GM21825 (cell line): ENCODE measurements at regions not wholly inside any gene's neighbourhood (a gene's known extent, or its start where the extent isn't known, plus 50 kb on each side); places are given as distances from the start of the nearest gene placed in this dataset.
"Not testable (repeated sequence)": the region's sequence is repeated elsewhere in the genome, so short reads cannot be mapped to it uniquely, and the experiment has no call there.

Source experiments
- ATAC-seq: cut with Tn5 transposase; IDR thresholded peaks from one replicate; pipeline ENCODE4 v1.9.1; 2021; ENCODE audit warnings: mild to moderate bottlenecking, moderate library complexity; ENCODE audit not compliant: unreplicated experiment

DNA sequence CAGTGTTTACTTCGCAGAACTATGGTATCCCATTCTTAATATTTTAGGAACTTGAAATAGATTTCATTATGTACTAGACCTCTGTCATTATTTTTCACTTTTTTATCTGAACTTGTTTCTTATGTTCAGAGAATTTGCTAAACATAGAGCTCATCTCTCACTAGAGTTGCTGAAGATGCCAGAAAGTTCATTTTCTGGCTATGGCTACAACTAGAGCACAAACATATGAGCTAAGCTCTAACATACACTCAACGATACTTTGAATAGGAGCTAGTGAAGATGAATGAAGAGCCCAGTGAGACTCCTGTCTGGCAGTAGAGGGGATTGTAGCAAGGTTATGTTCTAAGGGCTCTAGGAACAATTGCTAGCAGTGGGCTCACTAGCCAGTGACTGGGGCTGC, 582.2 kb downstream of the KIF4B start:
- ATAC-seq, result no peak

DNA sequence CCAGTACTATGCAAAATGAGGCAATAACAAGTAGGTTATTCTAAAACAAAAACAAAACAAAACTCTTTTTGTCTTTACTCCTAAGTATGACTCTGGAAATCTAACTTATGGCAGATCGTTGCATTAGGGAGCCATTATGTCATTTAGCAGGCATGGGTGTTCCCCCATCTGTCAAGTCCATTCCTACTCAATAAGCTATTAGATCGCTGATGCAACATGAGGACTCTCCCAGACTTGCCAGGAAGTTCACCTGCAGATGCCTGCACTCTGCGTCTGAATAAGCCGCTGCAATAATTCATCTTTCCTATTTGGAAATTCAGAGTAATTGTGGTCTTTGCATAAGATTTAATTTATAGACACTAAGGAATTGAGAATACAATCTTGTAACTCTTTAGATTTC, 585.0 kb downstream of the KIF4B start:
- no peak for ATAC-seq

DNA sequence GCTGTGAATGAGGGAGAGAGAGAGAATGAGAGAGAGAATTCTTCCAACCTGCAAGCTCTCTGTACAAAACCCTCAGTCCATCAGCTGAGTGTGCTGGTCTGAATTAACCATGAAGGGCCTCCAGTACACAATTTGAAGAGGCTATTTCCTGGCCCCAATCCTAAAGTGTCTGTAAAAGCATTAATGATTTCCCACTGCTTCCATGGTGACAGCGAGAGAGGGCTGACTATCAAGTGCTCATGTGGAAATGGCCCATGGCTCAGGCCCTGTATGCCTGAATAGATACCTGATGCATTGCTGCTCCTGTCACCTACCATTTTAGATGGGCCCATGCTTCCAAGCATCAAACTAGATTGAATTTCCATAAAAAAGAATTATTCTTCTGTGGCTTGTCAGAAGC, 592.4 kb downstream of the KIF4B start:
- no peak for ATAC-seq

DNA sequence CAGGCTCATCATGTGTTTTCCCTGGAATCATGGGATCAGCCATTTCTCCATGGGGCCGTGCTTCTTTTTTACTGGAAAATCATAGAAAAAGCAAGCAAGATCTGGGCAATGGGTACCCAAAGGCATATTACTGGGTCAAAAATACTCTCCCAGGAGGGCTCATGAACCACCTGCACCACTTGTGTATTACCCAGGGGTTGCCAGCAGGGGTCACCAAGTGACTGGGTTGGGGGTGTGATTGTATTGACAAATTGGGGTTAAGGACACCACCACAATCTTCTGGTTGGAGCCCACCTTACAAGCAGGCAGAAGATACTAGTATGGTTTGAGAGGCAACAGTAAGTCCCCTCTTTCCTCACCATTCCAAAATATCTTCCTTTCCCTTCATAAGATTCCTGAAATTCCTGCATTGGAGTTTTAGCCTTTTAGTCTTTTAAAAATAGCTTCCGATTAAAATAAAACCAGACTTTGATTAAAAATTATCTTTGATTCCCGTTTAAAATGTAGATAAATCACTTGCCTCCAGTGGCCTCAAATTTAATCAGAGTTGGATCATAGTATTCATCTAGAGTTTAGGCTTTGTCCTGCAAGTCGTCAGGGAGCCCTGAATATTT, 603.3 kb downstream of the KIF4B start:
- ATAC-seq, result no peak

DNA sequence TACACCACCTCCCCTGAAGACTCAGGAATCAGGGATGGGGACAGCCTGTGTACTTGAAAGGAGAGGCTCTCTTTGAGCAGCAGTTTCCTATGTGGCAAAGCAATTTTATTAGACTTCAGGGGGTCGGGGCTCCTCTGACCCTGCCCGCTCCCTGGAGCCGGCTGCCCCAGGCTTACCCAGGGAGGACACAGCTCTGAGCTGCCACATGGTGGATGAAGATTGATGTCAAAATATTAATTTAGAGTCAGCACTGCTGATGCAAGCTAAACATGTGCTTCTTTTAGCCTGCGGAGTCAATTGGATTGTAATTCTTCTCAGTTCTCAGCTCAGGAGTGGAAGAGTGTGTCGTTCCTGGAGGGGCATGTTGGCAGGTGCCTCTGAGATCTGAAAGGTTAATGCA, 606.1 kb downstream of the KIF4B start:
- ATAC-seq, result no peak

DNA sequence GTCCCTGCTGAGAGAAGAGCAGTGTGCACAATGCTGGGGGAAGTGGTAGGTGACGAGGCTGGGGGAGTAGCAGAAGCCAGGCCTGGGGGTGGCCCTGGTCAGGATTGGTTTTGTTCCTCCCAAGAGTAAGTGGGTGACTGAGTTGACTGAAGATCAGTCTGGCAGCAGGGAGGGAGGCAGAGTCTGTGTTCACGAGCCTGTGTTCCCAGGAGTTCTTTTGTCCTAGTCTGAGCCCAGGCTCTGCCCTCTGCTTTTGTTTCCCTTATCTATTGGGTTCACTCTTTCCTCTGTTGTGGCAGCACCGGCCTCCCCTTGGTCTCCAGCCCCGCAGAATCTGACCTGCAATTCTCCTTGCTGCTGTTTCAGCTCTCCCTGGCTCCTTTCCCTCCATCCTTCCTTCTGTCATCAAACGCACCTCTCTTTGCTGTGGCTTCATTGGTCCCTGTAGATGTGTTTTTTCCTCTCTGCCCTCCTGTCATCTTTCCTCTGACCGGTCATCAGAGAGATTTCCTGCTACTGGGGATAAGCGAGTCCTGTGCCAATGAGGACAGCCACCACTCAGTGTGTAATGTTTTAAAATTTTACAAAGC, 607.4 kb downstream of the KIF4B start:
- no peak for ATAC-seq

DNA sequence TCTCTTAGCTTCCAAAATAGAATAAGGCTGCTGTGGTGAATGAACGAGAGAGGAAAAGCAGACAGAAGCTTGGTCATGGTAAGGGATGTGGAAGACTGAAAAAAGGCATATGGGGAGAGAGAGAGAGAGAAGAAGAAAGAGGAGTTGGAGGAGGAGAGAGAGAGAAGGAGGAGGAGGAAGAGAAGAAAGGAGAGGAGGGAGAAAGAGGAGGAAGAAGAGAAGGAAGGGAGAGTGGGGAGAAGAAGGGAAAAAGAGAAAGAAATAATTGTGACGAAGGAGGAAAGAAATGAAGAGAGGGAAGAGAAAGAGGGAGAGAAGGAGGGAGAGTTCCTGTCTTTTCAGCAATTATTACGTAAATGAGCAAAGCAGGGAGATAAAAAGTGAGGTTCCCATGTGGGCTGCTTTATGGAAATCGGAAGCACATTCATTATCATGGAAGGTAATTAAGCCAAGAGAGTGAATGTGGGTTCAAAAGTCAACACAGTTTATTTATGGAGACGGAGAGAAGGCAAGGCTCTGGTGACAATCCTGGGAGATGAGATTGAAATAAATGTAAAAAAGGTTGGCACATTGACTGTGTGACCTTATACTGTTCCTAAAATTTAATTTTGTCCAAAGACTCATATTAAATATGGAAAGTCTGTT, 611.2 kb downstream of the KIF4B start:
- no peak for ATAC-seq

DNA sequence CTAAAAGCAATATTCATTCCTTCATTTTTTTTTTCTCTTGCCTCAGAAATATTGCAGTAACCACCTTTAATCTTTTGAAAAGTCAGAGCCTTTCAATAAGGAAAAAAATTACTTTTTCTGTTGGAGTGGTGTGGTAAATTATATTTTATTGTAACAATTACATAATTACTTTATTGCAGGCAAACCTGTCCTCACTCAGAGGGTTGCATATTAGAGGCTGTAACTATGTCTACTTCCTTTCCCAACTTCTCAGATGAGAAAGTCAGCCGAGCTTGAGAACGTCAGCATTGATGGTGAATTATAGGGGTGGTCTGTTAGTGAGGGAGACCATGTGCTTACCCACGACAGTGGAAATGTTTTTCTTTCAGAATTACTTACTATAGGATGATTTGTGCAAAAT, 611.8 kb downstream of the KIF4B start:
- ATAC-seq, result no peak

DNA sequence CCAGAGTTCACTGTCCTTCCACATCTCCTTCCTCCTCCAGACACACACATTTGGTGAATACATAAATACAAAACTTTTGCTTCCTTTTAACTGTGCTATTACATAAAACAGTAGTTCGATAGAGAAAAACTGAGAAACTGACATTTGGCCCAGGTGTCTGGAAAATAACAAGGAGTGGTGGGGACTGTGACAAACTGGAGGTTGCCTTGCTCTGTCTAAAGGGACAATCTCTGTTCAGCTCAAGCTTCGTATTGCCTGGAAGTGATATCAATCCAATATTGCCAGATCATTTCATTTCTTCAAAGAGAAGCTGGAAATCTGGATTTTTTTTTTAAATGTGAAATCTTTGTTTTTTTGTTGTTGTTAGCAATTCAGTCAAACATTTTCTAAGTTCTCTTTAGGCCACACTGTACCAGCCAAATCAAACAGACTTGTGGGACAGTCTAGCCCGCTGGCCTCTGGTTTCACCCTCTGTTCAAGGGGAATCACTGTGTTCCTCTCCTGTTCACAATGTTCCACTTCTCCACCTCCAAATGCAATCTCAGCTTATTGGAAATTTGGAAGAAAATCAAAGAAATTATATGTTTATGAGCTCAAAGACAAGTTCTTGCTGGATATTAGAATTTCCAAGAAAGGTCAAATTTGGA, 612.5 kb downstream of the KIF4B start:
- ATAC-seq, result no peak

DNA sequence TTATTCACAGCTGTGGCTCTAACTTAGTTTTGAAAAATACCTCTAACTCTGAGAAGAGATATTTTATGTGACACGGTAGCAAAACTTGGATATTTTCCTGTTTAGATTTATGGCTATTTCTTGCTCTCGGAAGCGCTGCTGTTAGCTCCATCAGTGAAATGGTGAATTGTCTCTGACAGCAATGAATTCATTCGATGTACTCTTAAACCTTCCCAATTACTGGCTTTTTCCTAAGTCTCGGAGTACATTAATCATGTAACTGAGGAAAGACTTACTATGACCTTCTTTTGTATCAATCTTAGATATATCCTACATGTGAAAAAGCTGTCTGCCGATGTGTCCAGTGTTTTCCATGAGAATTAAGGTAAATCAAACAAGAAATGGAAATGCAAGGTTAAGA, 613.0 kb downstream of the KIF4B start:
- no peak for ATAC-seq

DNA sequence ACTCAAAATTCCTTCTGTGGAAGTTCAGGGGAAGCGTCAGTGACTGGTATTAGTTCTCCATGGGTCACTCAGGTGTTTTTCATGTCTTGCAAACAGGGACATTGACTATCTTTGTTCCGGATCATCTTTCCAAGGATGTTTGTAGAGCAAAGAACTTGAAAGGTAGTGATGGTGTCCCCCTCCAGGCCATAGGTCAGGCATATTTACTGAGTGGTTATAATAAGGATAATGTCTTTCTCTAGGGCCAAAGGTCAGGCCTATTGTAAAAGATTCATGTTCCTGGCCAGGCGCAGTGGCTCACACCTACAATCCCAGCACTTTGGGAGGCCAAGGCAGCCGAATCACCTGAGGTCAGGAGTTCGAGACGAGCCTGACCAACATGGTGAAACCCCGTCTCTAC, 614.8 kb downstream of the KIF4B start:
- no peak for ATAC-seq

DNA sequence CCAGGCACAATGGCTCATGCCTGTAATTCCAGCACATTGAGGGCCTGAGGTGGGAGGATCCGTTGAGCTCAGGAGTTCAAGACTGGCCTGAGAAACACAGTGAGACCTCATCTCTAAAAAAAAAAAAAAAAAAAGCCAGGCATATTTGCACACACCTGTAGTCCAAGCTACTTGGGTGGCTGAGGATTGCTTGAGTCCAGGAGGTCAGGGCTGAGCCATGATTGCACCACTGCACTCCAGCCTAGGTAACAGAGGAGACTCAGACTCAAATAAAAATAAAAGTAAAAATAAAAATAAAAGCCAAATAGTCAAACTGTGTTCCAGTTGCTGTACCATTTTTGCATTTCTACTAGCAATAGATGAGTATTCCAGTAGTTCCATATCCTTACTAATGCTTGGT, 616.0 kb downstream of the KIF4B start:
- no peak for ATAC-seq

DNA sequence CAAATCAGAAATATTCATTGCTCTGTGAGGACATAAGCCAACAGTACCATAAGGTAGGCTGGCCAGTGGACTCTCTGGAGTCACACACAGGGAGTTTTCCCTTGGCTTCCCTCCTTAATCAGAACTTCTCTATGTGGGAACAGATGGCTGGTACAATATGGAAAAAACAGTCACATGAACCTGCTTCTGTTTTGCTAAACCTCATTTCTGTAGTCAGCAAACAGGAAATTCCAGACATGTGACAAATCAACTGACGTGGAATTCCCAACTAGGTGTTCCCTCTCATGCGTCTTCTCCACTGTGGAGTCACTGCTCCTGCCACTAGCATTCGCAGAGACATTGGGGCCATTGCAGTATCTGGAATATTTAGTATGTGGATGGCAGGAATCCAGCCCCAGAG, 617.6 kb downstream of the KIF4B start:
- no peak for ATAC-seq

DNA sequence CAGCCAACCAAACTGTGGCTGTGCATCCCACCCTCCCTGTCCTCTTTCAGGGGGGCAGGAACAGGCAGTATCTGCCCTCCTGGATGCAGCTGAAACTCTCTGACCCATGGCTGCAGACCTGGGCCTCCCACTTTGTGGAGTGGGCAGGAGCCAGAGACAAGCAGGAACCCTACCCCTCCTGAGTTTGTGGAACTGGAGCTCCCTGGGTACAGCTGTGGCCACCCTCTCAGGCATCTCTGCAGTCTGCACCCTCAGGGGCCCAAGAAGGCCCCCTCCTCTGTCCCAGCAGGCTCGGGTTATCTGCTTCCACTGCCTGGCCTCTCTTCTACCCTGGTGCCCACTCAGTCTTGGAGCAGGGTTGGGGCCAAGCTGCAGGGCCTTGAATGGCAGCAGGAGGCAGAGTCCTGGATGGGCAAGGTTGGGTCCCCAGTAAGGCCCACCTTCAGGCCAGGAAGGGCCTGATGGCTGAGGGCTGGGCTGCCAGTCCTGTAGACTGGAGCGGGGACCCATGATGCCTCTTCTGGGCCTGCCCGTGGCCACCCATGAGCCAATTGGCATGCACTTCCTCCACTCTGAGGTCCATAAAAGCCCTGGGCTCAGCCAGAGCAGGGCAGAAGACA, 619.9 kb downstream of the KIF4B start:
- ATAC-seq, result no peak

DNA sequence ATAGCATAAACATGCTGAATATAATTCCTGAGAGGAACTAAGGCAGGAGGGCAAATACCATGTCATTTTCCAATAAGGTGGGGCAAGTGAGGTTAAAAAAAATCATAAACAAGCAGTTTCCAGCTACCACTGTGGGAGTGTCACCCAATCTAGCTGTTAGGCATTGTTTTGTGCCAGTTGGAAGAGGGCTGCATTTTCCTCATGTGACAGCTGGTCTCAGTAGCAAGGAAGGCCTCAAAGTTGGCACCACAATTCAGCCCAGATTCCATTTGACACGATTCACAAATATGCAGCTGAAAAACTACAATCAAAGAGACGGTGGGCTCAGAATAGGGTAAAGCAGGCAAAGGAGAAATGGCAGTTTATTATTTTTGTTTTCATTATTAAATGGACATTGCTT, 636.1 kb downstream of the KIF4B start:
- ATAC-seq, result no peak

DNA sequence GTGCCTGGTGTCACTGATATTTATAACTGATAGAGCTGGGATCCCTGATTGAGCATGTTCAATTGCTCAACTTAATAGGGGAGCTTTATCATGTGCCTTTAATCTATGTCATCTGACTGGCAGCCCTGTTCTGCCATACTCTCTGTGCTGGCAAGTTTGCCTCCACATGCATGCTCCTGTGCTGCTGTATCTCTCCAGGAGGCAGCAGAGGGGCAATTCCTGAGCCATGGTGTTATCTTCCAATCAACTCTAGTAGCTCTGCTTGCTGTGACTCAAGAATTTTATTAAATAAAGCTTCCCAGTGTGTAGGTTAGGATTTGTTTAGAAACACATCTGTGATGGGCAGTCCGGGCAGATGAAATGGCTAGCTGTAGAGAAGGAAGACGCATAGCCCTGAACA, 642.0 kb downstream of the KIF4B start:
- ATAC-seq, result no peak

DNA sequence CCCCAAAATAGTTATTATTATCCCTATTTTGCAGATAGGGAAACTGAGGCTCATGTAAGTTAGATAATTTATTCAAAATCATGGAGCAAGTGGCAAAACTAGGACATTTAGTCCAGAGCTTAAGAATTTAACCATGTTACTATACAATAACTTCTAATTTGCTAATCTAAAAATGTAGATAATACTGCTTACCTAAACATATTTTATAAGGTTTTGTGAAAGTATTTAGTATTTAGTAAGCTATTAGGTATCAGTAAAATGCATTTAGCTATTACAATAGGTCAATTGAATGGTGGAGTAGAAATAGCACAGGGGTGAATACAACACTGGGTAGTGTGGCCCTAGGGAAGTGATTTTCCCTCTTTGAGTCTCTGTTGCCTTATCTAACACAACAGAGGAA, 648.3 kb downstream of the KIF4B start:
- ATAC-seq, result no peak

DNA sequence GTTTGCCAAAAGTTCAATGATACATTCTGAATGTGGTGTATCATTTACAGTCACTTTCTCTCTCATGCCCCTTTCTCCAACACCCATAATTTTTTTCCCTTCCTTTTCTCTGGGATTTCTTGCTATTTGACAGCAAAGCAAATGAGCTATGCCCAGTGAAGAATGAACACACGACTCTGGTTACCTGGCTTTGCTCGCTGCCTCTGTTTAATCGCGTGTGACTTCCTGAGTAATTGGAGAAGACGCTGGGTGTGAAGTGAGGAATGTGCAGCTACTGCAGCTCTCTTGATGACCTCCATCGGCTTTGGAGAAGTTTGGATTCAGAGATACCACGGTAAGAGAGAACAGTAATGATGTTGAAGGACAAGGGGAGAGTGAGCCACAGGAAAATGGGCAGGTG, 651.8 kb downstream of the KIF4B start:
- ATAC-seq, result no peak

DNA sequence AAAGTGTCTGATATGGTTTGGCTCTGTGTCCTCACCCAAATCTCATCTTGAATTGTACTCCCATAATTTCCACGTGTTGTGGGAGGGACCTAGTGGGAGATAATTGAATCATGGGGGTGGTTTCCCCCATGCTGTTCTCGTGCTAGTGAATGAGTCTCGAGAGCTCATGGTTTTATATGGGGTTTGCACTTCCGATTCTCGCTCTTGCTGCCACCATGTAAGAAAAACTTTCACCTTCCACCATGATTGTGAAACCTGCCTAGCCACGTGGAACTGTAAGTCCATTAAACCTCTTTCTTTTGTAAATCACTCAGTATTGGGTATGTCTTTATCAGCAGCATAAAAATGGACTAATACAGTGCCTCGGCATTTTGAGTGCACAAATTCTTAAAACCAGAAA, 655.0 kb upstream of the SGCD start:
- not testable (repeated sequence) for ATAC-seq

DNA sequence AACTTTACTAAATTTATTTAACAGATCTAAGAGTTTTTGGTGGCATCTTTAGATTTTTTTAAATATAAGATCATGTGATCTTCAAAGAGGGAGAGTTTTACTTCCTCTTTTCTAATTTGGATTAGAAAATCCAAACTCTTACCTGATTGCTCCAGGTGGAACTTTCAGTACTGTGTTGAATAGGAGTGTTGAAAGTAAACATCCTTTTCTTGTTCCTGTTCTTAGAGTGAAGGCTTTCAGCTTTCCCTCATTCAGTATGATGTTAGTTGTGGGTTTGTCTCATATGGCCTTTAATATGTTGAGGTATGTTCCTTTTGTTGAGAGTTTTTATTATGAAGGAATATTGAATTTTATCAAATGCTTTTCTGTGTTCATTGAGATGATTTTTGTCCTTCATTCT, 650.0 kb upstream of the SGCD start:
- peak; percentile 68 for ATAC-seq

DNA sequence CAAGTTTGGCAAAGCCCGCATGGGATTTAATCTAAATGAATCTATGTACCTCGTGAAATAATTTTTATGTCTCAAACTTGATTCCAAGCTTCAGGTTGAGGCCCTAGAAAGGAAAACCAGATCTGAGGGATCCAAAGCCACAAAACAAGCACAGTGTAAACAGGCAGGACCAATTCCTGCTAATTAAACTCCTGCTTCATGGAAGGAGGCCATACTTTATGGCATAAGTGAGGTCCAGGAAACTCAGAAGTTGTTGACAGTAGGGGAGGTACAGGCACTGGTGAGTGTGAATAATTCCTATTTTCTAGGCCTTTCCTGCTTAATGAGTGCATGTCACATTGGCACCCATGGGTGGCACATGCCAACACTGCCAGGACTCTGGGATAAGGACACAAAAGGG, 648.6 kb upstream of the SGCD start:
- ATAC-seq, result no peak

DNA sequence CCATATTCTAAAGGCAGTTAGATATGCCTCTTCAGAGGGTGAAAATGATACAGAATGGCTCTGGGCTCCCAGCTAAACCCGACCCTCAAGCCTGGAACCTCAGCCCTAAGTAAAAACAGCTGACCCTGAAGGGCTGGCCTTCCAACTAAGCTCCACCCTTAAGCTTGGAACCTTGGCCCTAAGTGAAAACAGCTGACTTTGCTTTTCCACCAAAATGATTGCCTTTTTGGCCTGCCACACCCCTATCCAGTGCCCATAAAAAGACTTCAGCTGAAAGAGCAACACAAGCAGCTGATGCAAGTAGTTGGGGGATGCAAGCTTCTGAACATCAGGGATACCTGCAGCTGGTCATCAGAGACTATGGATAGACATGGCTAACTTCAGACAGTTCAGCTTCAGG, 647.4 kb upstream of the SGCD start:
- no peak for ATAC-seq
